ENCODE measurements at regions not wholly inside any gene's neighbourhood (a gene's known extent, or its start where the extent isn't known, plus 50 kb on each side); places are given as distances from the start of the nearest gene placed in this dataset.

GRCh38 chr1:5681654-5682053 lies 310.6 kb downstream of the NPHP4 start:
- TF ChIP-seq CTCF (IDR thresholded peaks at IDR 0.05): no peak
- no peak for TF ChIP-seq POLR2A (IDR thresholded peaks at IDR 0.05)
